ENCODE measurements at regions not wholly inside any gene's neighbourhood (a gene's known extent, or its start where the extent isn't known, plus 50 kb on each side); places are given as distances from the start of the nearest gene placed in this dataset.

- intact Hi-C loops (cut with DNase I) = no loop called here
- Histone ChIP-seq H3K27ac (no peak overlapping the region), H3K4me3 (no peak overlapping the region), H3K9me3 (no peaks in the 10 kb centered on the region), H3K27me3 (peaks cover 0 to 3% (median 0%) of the 10 kb centered on the region in 3 donors), H3K36me3 (no peaks in the 10 kb centered on the region), H3K4me1 (peaks cover 0 to 11% (median 9%) of the 10 kb centered on the region in 4 donors)
- WGBS, 2 donors = 81 to 85% methylated on average over 22 of the region's 22 CpGs
- TF ChIP-seq EP300 (IDR thresholded peaks at IDR 0.05) = no peak
- TF ChIP-seq POLR2AphosphoS5 (IDR thresholded peaks at IDR 0.05) = no peak
- no peak for TF ChIP-seq POLR2A (IDR thresholded peaks at IDR 0.05)
- no peak for TF ChIP-seq CTCF (IDR thresholded peaks at IDR 0.05)
- no peak for DNase-seq
These were observed 868.5 kb downstream of the TBC1D22A start for GRCh38 chr22:47630741-47631534.

- no peak for DNase-seq
- H3K27me3 ChIP-seq = peaks cover 0 to 1% (median 0%) of the 10 kb centered on the region in 3 donors
- H3K4me3 ChIP-seq = no peak overlapping the region
- H3K36me3 ChIP-seq = no peaks in the 10 kb centered on the region
- no peak overlapping the region for H3K27ac ChIP-seq
- 68 to 74% methylated on average over 11 of the region's 11 CpGs for WGBS, 2 donors
- no peaks in the 10 kb centered on the region for H3K9me3 ChIP-seq
- no peak for TF ChIP-seq CTCF (IDR thresholded peaks at IDR 0.05)
- TF ChIP-seq EP300 (IDR thresholded peaks at IDR 0.05) = no peak
- TF ChIP-seq POLR2A (IDR thresholded peaks at IDR 0.05) = no peak
- TF ChIP-seq POLR2AphosphoS5 (IDR thresholded peaks at IDR 0.05) = no peak
- peaks cover 0 to 11% (median 9%) of the 10 kb centered on the region in 4 donors for H3K4me1 ChIP-seq
- intact Hi-C loops (cut with DNase I) = no loop called here
These were observed 867.6 kb downstream of the TBC1D22A start for GRCh38 chr22:47629791-47630655.

GRCh38 chr22:47629273-47629711 lies 866.8 kb downstream of the TBC1D22A start:
- WGBS, 2 donors = 71 to 72% methylated on average over 18 of the region's 18 CpGs
- Histone ChIP-seq H3K4me1 (peaks cover 0 to 11% (median 9%) of the 10 kb centered on the region in 4 donors), H3K36me3 (no peaks in the 10 kb centered on the region), H3K27ac (no peak overlapping the region), H3K9me3 (no peaks in the 10 kb centered on the region), H3K4me3 (no peak overlapping the region), H3K27me3 (no peaks in the 10 kb centered on the region)
- intact Hi-C loops (cut with DNase I) = no loop called here
- TF ChIP-seq EP300 (IDR thresholded peaks at IDR 0.05) (no peak), POLR2AphosphoS5 (IDR thresholded peaks at IDR 0.05) (no peak), CTCF (IDR thresholded peaks at IDR 0.05) (no peak), POLR2A (IDR thresholded peaks at IDR 0.05) (no peak)
- DNase-seq = no peak

GRCh38 chr22:47628477-47629272 lies 866.2 kb downstream of the TBC1D22A start:
- TF ChIP-seq POLR2A (IDR thresholded peaks at IDR 0.05) = no peak
- no peak for TF ChIP-seq EP300 (IDR thresholded peaks at IDR 0.05)
- no peak for TF ChIP-seq CTCF (IDR thresholded peaks at IDR 0.05)
- TF ChIP-seq POLR2AphosphoS5 (IDR thresholded peaks at IDR 0.05) = no peak
- Histone ChIP-seq H3K4me3 (no peak overlapping the region), H3K27me3 (no peaks in the 10 kb centered on the region), H3K9me3 (no peaks in the 10 kb centered on the region), H3K36me3 (no peaks in the 10 kb centered on the region), H3K4me1 (peaks cover 0 to 11% (median 9%) of the 10 kb centered on the region in 4 donors), H3K27ac (no peak overlapping the region)
- intact Hi-C loops (cut with DNase I) = no loop called here
- no peak for DNase-seq
- 92 to 95% methylated on average over 17 of the region's 17 CpGs for WGBS, 2 donors
